ENCODE measurements at regions not wholly inside any gene's neighbourhood (a gene's known extent, or its start where the extent isn't known, plus 50 kb on each side); places are given as distances from the start of the nearest gene placed in this dataset.
"Not testable (repeated sequence)": the region's sequence is repeated elsewhere in the genome, so short reads cannot be mapped to it uniquely, and the experiment has no call there.

GRCh38 chr17:30720013-30720471 is 104.5 kb downstream of the CRLF3 start:
- Histone ChIP-seq H3K4me1 (replicated peaks in 1 of 2; ENCODE audit: control insufficient read depth in 2 of 2, insufficient read depth in 2 of 2, low read length in 2 of 2) (peaks cover 0 to 18% of the 10 kb centered on the region in 2 experiments; a peak in 2 of 5 replicates), H3K4me2 (ENCODE audit: insufficient read depth, low read length) (no peak overlapping the region), H3K4me3 (no peak overlapping the region), H3K9me3 (replicated peaks; ENCODE audit: control insufficient read depth, insufficient read depth, low read depth, low read length) (no peaks in the 10 kb centered on the region), H2AFZ (ENCODE audit: low read depth, low read length) (no peak overlapping the region), H3K27me3 (ENCODE audit: control insufficient read depth in 2 of 2, insufficient read depth in 2 of 2, low read length in 2 of 2) (no peaks in the 10 kb centered on the region), H3K27ac (ENCODE audit: extremely low read depth, low read depth, low read length) (no peak overlapping the region), H3K9ac (ENCODE audit: insufficient read depth in 1 of 2, low read depth in 2 of 2, low read length in 2 of 2) (no peak overlapping the region; a peak in 1 of 4 replicates), H3K9me1 (ENCODE audit: control insufficient read depth, insufficient read depth, low read length) (peaks cover 2% of the 10 kb centered on the region), H4K20me1 (replicated peaks; ENCODE audit: control insufficient read depth, insufficient read depth, low read length) (peaks cover 19% of the 10 kb centered on the region), H3K36me3 (ENCODE audit: control insufficient read depth, insufficient read depth, low read length) (peaks cover 3% of the 10 kb centered on the region; the same call in 1 of the 3 replicates), H3K79me2 (ENCODE audit: control insufficient read depth, insufficient read depth, low read length) (peaks cover 46% of the 10 kb centered on the region)
- POLR2A ChIA-PET: no interaction called here
- ATAC-seq (no peak), DNase-seq (ENCODE audit: extremely low read depth in 1 of 4, low spot score in 3 of 4) (no peak), FAIRE-seq (no peak)
- no TSS peak for BruUV-seq (replicated peaks)
- in situ Hi-C loops (cut with MboI) (loop anchor here (25.0 kb wide), 1 partner anchor 383 kb away; the partner anchor contains the start of gene TMIGD1), intact Hi-C loops (cut with micrococcal nuclease) (no loop called here)
- 92% methylated on average over 8 of the region's 14 CpGs for WGBS (ENCODE audit: insufficient coverage, low coverage, missing lambda C conversion rate)
- TF ChIP-seq RFX1 (IDR thresholded peaks at IDR 0.05) (peak; percentile 69), ZFP36 (IDR thresholded peaks at IDR 0.05; ENCODE audit: low read depth, low read length, partially characterized antibody) (peak; percentile 64), ZSCAN32 (CRISPR knock-in tag; IDR thresholded peaks at IDR 0.05) (no peak)
- CTCF ChIA-PET (ENCODE audit: low intra/inter-chr PET ratio): interaction anchor here (0.6 kb wide), 1 partner anchor 379 kb away, joined by 3 read pairs; no protein-coding TSS in a partner anchor

DNA sequence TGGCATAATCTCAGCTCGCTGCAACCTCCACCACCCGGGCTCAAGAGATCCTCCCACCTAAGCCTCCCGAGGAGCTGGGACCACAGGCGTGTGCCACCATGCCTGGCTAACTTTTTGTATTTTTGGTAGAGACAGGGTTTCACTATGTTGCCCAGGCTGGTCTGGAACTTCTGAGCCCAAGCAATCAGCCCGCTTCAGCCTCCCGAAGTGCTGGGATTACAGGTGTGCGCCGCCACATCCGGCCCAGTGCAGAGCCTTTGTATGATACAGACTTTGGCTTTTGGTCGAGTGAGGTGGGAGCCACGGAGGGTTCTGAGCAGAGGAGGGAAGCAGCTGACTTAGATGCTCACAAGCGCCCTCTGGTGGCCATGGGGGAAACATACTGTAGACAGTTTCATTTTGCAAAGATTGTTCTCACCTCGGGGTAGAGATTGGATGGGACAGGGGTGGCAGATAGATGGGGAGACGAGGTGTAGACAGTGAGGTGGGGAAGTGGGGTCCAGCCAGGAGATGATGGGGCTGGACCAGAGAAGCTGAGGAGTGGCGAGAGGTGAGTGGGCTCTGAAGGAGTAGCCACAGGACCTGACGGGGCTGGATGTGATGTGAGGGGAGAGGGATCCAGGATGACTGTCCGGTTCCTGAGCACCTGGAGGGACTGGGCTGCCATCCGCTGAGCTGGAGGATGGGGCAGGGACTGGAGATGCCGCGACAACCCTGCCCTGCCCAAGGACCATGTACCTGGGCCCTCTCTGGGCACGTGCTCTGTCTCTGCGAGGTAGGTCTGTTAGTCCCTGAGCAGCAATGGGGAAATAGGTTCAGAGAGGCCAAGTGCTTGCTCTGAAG is 105.1 kb downstream of the CRLF3 start:
- H3K27me3 ChIP-seq (ENCODE audit: control insufficient read depth in 2 of 2, insufficient read depth in 2 of 2, low read length in 2 of 2); H3K27ac ChIP-seq (ENCODE audit: extremely low read depth, low read depth, low read length); H2AFZ ChIP-seq (ENCODE audit: low read depth, low read length); H3K4me2 ChIP-seq (ENCODE audit: insufficient read depth, low read length); POLR2A ChIA-PET; H3K4me3 ChIP-seq; BruUV-seq (replicated peaks); H3K9me1 ChIP-seq (ENCODE audit: control insufficient read depth, insufficient read depth, low read length); H3K9ac ChIP-seq (ENCODE audit: insufficient read depth in 1 of 2, low read depth in 2 of 2, low read length in 2 of 2); H3K9me3 ChIP-seq (replicated peaks; ENCODE audit: control insufficient read depth, insufficient read depth, low read depth, low read length); H3K36me3 ChIP-seq (ENCODE audit: control insufficient read depth, insufficient read depth, low read length): not testable (repeated sequence)
- intact Hi-C loops (cut with micrococcal nuclease): loop anchor here (5.0 to 10.0 kb wide), 2 partner anchors 155 to 377 kb away; no protein-coding TSS in a partner anchor
- 42% methylated on average over 17 of the region's 22 CpGs for WGBS (ENCODE audit: insufficient coverage, low coverage, missing lambda C conversion rate)
- H4K20me1 ChIP-seq (replicated peaks; ENCODE audit: control insufficient read depth, insufficient read depth, low read length): peaks cover 20% of the 10 kb centered on the region
- peak; percentile 33 to 83 (median 44) for DNase-seq (ENCODE audit: extremely low read depth in 1 of 4, low spot score in 3 of 4)
- in situ Hi-C loops (cut with MboI): loop anchor here (10.0 to 25.0 kb wide), 2 partner anchors 382 to 615 kb away; partner anchors contain the start of gene TMIGD1
- H3K79me2 ChIP-seq (ENCODE audit: control insufficient read depth, insufficient read depth, low read length): peaks cover 52% of the 10 kb centered on the region
- peak; percentile 89 for FAIRE-seq
- H3K4me1 ChIP-seq (replicated peaks in 1 of 2; ENCODE audit: control insufficient read depth in 2 of 2, insufficient read depth in 2 of 2, low read length in 2 of 2): peaks cover 0 to 18% of the 10 kb centered on the region in 2 experiments; a peak in 3 of 5 replicates
- peak; percentile 78 for ATAC-seq
- CTCF ChIA-PET (ENCODE audit: low intra/inter-chr PET ratio): interaction anchor here (0.6 kb wide), 1 partner anchor 379 kb away, joined by 3 read pairs; no protein-coding TSS in a partner anchor
- TF ChIP-seq DACH1 (IDR thresholded peaks at IDR 0.05; ENCODE audit: partially characterized antibody) (peak; percentile 71), HDAC2 (IDR thresholded peaks at IDR 0.05) (peak; percentile 46; the same call in 1 of the 2 replicates), PTBP1 (IDR thresholded peaks at IDR 0.05; ENCODE audit: low read depth, low read length) (peak; percentile 97), MTA3 (IDR thresholded peaks at IDR 0.05; ENCODE audit: borderline replicate concordance) (0 out of 2 replicates have a peak, but pooled peaks have one; percentile 26), RAD21 (CRISPR knock-in tag; conservative IDR thresholded peaks at IDR 0.05 in 1 of 2, IDR thresholded peaks at IDR 0.05 in 1 of 2) (peak; percentile 39 to 62), E2F8 (IDR thresholded peaks at IDR 0.05; ENCODE audit: low read depth, partially characterized antibody) (peak; percentile 29), ESRRA (IDR thresholded peaks at IDR 0.05; ENCODE audit: borderline replicate concordance, low read depth) (0 out of 2 replicates have a peak, but pooled peaks have one; percentile 26), ADNP (tag; IDR thresholded peaks at IDR 0.05) (peak; percentile 63; the same call in 1 of the 2 replicates)
